ENCODE measurements at regions not wholly inside any gene's neighbourhood (a gene's known extent, or its start where the extent isn't known, plus 50 kb on each side); places are given as distances from the start of the nearest gene placed in this dataset.

- H3K9ac ChIP-seq = no peak overlapping the region
- CTCF ChIA-PET = interaction anchor here (1.4 kb wide), 1 partner anchor 12 kb away, joined by 3 read pairs; no protein-coding TSS in a partner anchor
- no peaks in the 10 kb centered on the region for H3K9me2 ChIP-seq
- H3K27me3 ChIP-seq (ENCODE audit: insufficient read depth) = no peaks in the 10 kb centered on the region
- POLR2A ChIA-PET = no interaction called here
- no peaks in the 10 kb centered on the region for H3K36me3 ChIP-seq (replicated peaks in 1 of 2; ENCODE audit: control insufficient read depth in 1 of 2, insufficient read depth in 2 of 2, low read length in 1 of 2)
- no peak overlapping the region for H3K4me3 ChIP-seq (ENCODE audit: low read depth in 2 of 2, low read length in 1 of 2)
- H3K9me3 ChIP-seq = no peaks in the 10 kb centered on the region
- no peak for TF ChIP-seq YY1 (IDR thresholded peaks at IDR 0.05; ENCODE audit: low read depth)
- no peak for TF ChIP-seq RAD21 (IDR thresholded peaks at IDR 0.05; ENCODE audit: low read length)
- TF ChIP-seq TCF12 (IDR thresholded peaks at IDR 0.05) = no peak
- TF ChIP-seq NRF1 (IDR thresholded peaks at IDR 0.05; ENCODE audit: low read depth, low read length) = no peak
- TF ChIP-seq EP300 (IDR thresholded peaks at IDR 0.05; ENCODE audit: borderline replicate concordance in 1 of 2, low read depth in 1 of 2, low read length in 1 of 2) = no peak
- no peak for TF ChIP-seq TAF1 (IDR thresholded peaks at IDR 0.05; ENCODE audit: borderline replicate concordance, low read depth, low read length)
- TF ChIP-seq GATA2 (CRISPR knock-in tag; IDR thresholded peaks at IDR 0.05) = no peak
- no peak for DNase-seq
- no peak overlapping the region for H3K4me2 ChIP-seq
- no peaks in the 10 kb centered on the region for H3F3A ChIP-seq (replicated peaks; ENCODE audit: insufficient read depth)
- H2AFZ ChIP-seq (ENCODE audit: low read depth) = no peak overlapping the region
- 72% methylated on average over 5 of the region's 5 CpGs for WGBS (ENCODE audit: low lambda C conversion rate)
- H3K79me2 ChIP-seq (ENCODE audit: insufficient read depth) = no peaks in the 10 kb centered on the region
- H3K4me1 ChIP-seq (ENCODE audit: control insufficient read depth in 1 of 2, insufficient read depth in 2 of 2, low read depth in 1 of 2, low read length in 1 of 2) = peaks cover 16 to 23% of the 10 kb centered on the region in 2 experiments; a peak in 2 of 4 replicates
- H4K20me1 ChIP-seq (ENCODE audit: insufficient read depth) = no peaks in the 10 kb centered on the region
- no peak overlapping the region for H3K27ac ChIP-seq (ENCODE audit: low read depth in 2 of 2, low read length in 1 of 2)
These were observed 93.2 kb upstream of the ZNF438 start for GRCh38 chr10:31124852-31125251.

GRCh38 chr10:31125789-31126188 is 94.1 kb upstream of the ZNF438 start:
- TF ChIP-seq USF1 (IDR thresholded peaks at IDR 0.05; ENCODE audit: borderline replicate concordance, low read depth) = no peak
- TF ChIP-seq NRF1 (IDR thresholded peaks at IDR 0.05; ENCODE audit: low read depth, low read length) = no peak
- TF ChIP-seq POLR2AphosphoS5 (IDR thresholded peaks at IDR 0.05; ENCODE audit: low read depth, low read length) = no peak
- no peak for TF ChIP-seq CHD2 (IDR thresholded peaks at IDR 0.05; ENCODE audit: low read length, partially characterized antibody)
- no peak for TF ChIP-seq MXI1 (IDR thresholded peaks at IDR 0.05; ENCODE audit: low read depth, low read length)
- TF ChIP-seq RAD21 (IDR thresholded peaks at IDR 0.05; ENCODE audit: low read length) = no peak
- Histone ChIP-seq H4K20me1 (ENCODE audit: insufficient read depth) (no peaks in the 10 kb centered on the region), H3K27me3 (ENCODE audit: insufficient read depth) (no peaks in the 10 kb centered on the region), H3K4me1 (ENCODE audit: control insufficient read depth in 1 of 2, insufficient read depth in 2 of 2, low read depth in 1 of 2, low read length in 1 of 2) (peaks cover 16 to 22% of the 10 kb centered on the region in 2 experiments; a peak in 2 of 4 replicates), H3K9me2 (no peaks in the 10 kb centered on the region), H2AFZ (ENCODE audit: low read depth) (no peak overlapping the region), H3K4me3 (ENCODE audit: low read depth in 2 of 2, low read length in 1 of 2) (no peak overlapping the region), H3K27ac (ENCODE audit: low read depth in 2 of 2, low read length in 1 of 2) (no peak overlapping the region), H3K36me3 (replicated peaks in 1 of 2; ENCODE audit: control insufficient read depth in 1 of 2, insufficient read depth in 2 of 2, low read length in 1 of 2) (no peaks in the 10 kb centered on the region), H3K4me2 (no peak overlapping the region), H3F3A (replicated peaks; ENCODE audit: insufficient read depth) (no peaks in the 10 kb centered on the region), H3K9me3 (no peaks in the 10 kb centered on the region), H3K79me2 (ENCODE audit: insufficient read depth) (no peaks in the 10 kb centered on the region), H3K9ac (no peak overlapping the region)
- no peak for DNase-seq
- ChIA-PET POLR2A (no interaction called here), CTCF (interaction anchor here (1.4 kb wide), 1 partner anchor 13 kb away, joined by 3 read pairs; no protein-coding TSS in a partner anchor)

GRCh38 chr10:31126593-31126992 is 94.9 kb upstream of the ZNF438 start:
- no peak for DNase-seq
- H3K79me2 ChIP-seq (ENCODE audit: insufficient read depth) = no peaks in the 10 kb centered on the region
- H3K27me3 ChIP-seq (ENCODE audit: insufficient read depth) = no peaks in the 10 kb centered on the region
- 84% methylated on average over 2 of the region's 2 CpGs for WGBS (ENCODE audit: low lambda C conversion rate)
- CTCF ChIA-PET = no interaction called here
- POLR2A ChIA-PET = no interaction called here
- no peaks in the 10 kb centered on the region for H3K9me2 ChIP-seq
- TF ChIP-seq MXI1 (IDR thresholded peaks at IDR 0.05; ENCODE audit: low read depth, low read length) (no peak), RAD21 (IDR thresholded peaks at IDR 0.05; ENCODE audit: low read length) (no peak), EP300 (IDR thresholded peaks at IDR 0.05; ENCODE audit: borderline replicate concordance in 1 of 2, low read depth in 1 of 2, low read length in 1 of 2) (no peak), YY1 (IDR thresholded peaks at IDR 0.05; ENCODE audit: low read depth) (no peak), NFIC (IDR thresholded peaks at IDR 0.05; ENCODE audit: borderline replicate concordance) (no peak), TCF12 (IDR thresholded peaks at IDR 0.05) (no peak), USF1 (IDR thresholded peaks at IDR 0.05; ENCODE audit: borderline replicate concordance, low read depth) (no peak), MAX (IDR thresholded peaks at IDR 0.05; ENCODE audit: low read depth) (no peak), FOSL2 (IDR thresholded peaks at IDR 0.05; ENCODE audit: borderline replicate concordance, low read depth) (no peak), EZH2phosphoT487 (IDR thresholded peaks at IDR 0.05; ENCODE audit: borderline replicate concordance, low read depth) (no peak)
- no peak overlapping the region for H3K27ac ChIP-seq (ENCODE audit: low read depth in 2 of 2, low read length in 1 of 2)
- H3K4me3 ChIP-seq (ENCODE audit: low read depth in 2 of 2, low read length in 1 of 2) = no peak overlapping the region
- no peak overlapping the region for H3K4me2 ChIP-seq
- H3K9me3 ChIP-seq = no peaks in the 10 kb centered on the region
- H3F3A ChIP-seq (replicated peaks; ENCODE audit: insufficient read depth) = no peaks in the 10 kb centered on the region
- no peaks in the 10 kb centered on the region for H4K20me1 ChIP-seq (ENCODE audit: insufficient read depth)
- H2AFZ ChIP-seq (ENCODE audit: low read depth) = no peak overlapping the region
- H3K4me1 ChIP-seq (ENCODE audit: control insufficient read depth in 1 of 2, insufficient read depth in 2 of 2, low read depth in 1 of 2, low read length in 1 of 2) = peaks cover 16 to 17% of the 10 kb centered on the region in 2 experiments; a peak in 2 of 4 replicates
- no peaks in the 10 kb centered on the region for H3K36me3 ChIP-seq (replicated peaks in 1 of 2; ENCODE audit: control insufficient read depth in 1 of 2, insufficient read depth in 2 of 2, low read length in 1 of 2)
- no peak overlapping the region for H3K9ac ChIP-seq
